CD4-positive, alpha-beta T cell (primary cell): ENCODE measurements at regions not wholly inside any gene's neighbourhood (a gene's known extent, or its start where the extent isn't known, plus 50 kb on each side); places are given as distances from the start of the nearest gene placed in this dataset.

Source experiments
- ATAC-seq: fragments of 200-7000 bp; cut with Tn5 transposase; one replicate; pipeline ENCODE4 v1.10.0; 2022; ENCODE audit warnings: mild to moderate bottlenecking; ENCODE audit not compliant: poor library complexity
- CTCF ChIA-PET: fragments of 350-600 bp; sonication (Branson Sonifier 250); formaldehyde crosslinking; loops from one replicate; lab custom pipeline; 2021; ENCODE audit warnings: antibody characterized with exemption, inconsistent platforms; lab: Charles Lee
- POLR2A ChIA-PET: fragments of 350-600 bp; sonication (Branson Sonifier 250); formaldehyde crosslinking; loops from one replicate; lab custom pipeline; 2021; ENCODE audit warnings: antibody characterized with exemption, inconsistent platforms; lab: Charles Lee
- DNase-seq, 14 experiments: peaks; one replicate each; pipeline ENCODE4 v3.0.0-alpha.2; 2013 to 2020; ENCODE audit warnings: mixed read lengths in 2 of 14
- H3K27ac ChIP-seq, 2 donors: one replicate each; pipeline versions ENCODE4 v1.5.1 to v1.7.0; 2013; ENCODE audit warnings: low read length in 2 of 2, low read depth in 1 of 2, mild to moderate bottlenecking in 1 of 2
- H3K27me3 ChIP-seq, 2 experiments: 1 replicate in 1 of 2; 2 replicates in 1 of 2; pipeline versions ENCODE4 v1.6.1 to v1.7.0; 2013; ENCODE audit warnings: low read length in 2 of 2, control low read depth in 1 of 2, mild to moderate bottlenecking in 1 of 2, moderate library complexity in 1 of 2; ENCODE audit not compliant: insufficient read depth in 2 of 2, control insufficient read depth in 1 of 2
- H3K36me3 ChIP-seq: one replicate; pipeline ENCODE4 v1.6.1; 2013; ENCODE audit warnings: low read length, control low read depth; ENCODE audit not compliant: insufficient read depth
- H3K4me1 ChIP-seq: one replicate; pipeline ENCODE4 v1.6.1; 2013; ENCODE audit warnings: low read length, control low read depth; ENCODE audit not compliant: insufficient read depth
- H3K4me3 ChIP-seq: one replicate; pipeline ENCODE4 v1.5.1; 2013; ENCODE audit warnings: mild to moderate bottlenecking, low read length, moderate library complexity
- H3K9me3 ChIP-seq, 2 experiments: 1 replicate in 1 of 2; 2 replicates in 1 of 2; pipeline versions ENCODE4 v1.6.1 to v1.7.0; 2013; ENCODE audit warnings: low read length in 2 of 2, mild to moderate bottlenecking in 2 of 2, control low read depth in 1 of 2, moderate library complexity in 1 of 2; ENCODE audit not compliant: control insufficient read depth in 1 of 2, insufficient read depth in 1 of 2
- H3K27ac Mint-ChIP-seq: one replicate; pipeline ENCODE4 v1.8.0; 2020; ENCODE audit warnings: mixed read lengths
- H3K27me3 Mint-ChIP-seq: one replicate; pipeline ENCODE4 v1.8.0; 2021; ENCODE audit warnings: mixed read lengths
- H3K36me3 Mint-ChIP-seq: one replicate; pipeline ENCODE4 v1.8.0; 2021; ENCODE audit warnings: low read depth, mixed read lengths
- H3K4me1 Mint-ChIP-seq: one replicate; pipeline ENCODE4 v1.8.0; 2021; ENCODE audit warnings: low read depth, mixed read lengths
- H3K4me3 Mint-ChIP-seq: one replicate; pipeline ENCODE4 v1.8.0; 2020; ENCODE audit warnings: mild to moderate bottlenecking, mixed read lengths
- H3K9me3 Mint-ChIP-seq: one replicate; pipeline ENCODE4 v1.8.0; 2020; ENCODE audit warnings: mixed read lengths
- CTCF ChIP-seq: fragments of 200-600 bp; IDR thresholded peaks from one replicate; pipeline ENCODE4 v1.8.0; 2022; ENCODE audit warnings: antibody characterized with exemption, mild to moderate bottlenecking
- intact Hi-C, 2 experiments: fragments of 100-400 bp; cut with DNase I in 1 of 2; cut with micrococcal nuclease in 1 of 2; formaldehyde crosslinking; loops; one replicate each; pipeline versions ENCODE4 v1.15.1 to v1.9.0; 2023 to 2025; cut with DNase I, micrococcal nuclease

DNA sequence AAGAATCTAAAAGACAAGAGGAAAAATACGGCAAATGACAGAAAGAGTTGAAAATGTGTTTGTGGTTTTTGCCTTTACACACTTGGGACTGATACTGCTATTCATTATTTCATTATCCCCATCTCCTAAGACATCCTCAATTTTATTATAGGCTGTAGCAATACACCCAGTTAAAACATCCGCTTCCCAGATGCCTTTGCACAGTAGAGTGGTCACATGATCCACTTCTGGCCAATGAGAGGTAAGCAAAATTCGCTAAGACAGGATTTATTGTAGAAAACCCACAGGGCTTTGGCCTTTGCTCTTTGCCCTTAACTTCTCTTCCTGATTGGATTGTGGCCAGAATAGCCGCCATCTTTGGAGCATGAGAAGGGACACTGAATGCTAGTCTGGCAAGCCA lies 53.2 kb upstream of the BOC start:
- intact Hi-C loops, result no loop called here
- no peaks in the 10 kb centered on the region for H3K36me3 Mint-ChIP-seq

More for the DNA sequence above, 53.2 kb upstream of the BOC start:
- H3K27me3 ChIP-seq, result no peaks in the 10 kb centered on the region
- Mint-ChIP-seq H3K27me3 (no peaks in the 10 kb centered on the region), H3K4me1 (no peaks in the 10 kb centered on the region), H3K27ac (no peak overlapping the region), H3K9me3 (no peaks in the 10 kb centered on the region), H3K4me3 (no peak overlapping the region)
- H3K27ac ChIP-seq, result no peak overlapping the region
- H3K36me3 ChIP-seq, result no peaks in the 10 kb centered on the region
- H3K9me3 ChIP-seq, result no peaks in the 10 kb centered on the region
- POLR2A ChIA-PET, result no interaction called here
- DNase-seq (no peak), ATAC-seq (no peak)
- H3K4me3 ChIP-seq, result no peak overlapping the region
- TF ChIP-seq CTCF, result no peak
- CTCF ChIA-PET, result no interaction called here
- no peaks in the 10 kb centered on the region for H3K4me1 ChIP-seq
